ENCODE measurements at regions not wholly inside any gene's neighbourhood (a gene's known extent, or its start where the extent isn't known, plus 50 kb on each side); places are given as distances from the start of the nearest gene placed in this dataset.

GRCh38 chr2:120548627-120549608 is 186.8 kb upstream of the GLI2 start:
- no peak overlapping the region for H3K4me3 ChIP-seq (replicated peaks in 1 of 4; ENCODE audit: control extremely low read depth in 1 of 4, insufficient read depth in 1 of 4, low read depth in 3 of 4, low read length in 4 of 4)
- peak in 1 of 2 donors; percentile 32 for DNase-seq (ENCODE audit: low read depth in 2 of 2)
- H3K4me1 ChIP-seq (ENCODE audit: control insufficient read depth, extremely low read depth, insufficient read depth, low read length) = peaks cover 13% of the 10 kb centered on the region
- H3K79me2 ChIP-seq (ENCODE audit: control insufficient read depth, insufficient read depth, low read length) = no peaks in the 10 kb centered on the region
- no peak overlapping the region for H2AFZ ChIP-seq (ENCODE audit: low read length)
- H3K4me2 ChIP-seq (ENCODE audit: extremely low read depth, insufficient read depth, low read length) = no peak overlapping the region
- H4K20me1 ChIP-seq (ENCODE audit: control insufficient read depth, extremely low read depth, insufficient read depth, low read length) = no peaks in the 10 kb centered on the region
- TF ChIP-seq, protein P1, sequence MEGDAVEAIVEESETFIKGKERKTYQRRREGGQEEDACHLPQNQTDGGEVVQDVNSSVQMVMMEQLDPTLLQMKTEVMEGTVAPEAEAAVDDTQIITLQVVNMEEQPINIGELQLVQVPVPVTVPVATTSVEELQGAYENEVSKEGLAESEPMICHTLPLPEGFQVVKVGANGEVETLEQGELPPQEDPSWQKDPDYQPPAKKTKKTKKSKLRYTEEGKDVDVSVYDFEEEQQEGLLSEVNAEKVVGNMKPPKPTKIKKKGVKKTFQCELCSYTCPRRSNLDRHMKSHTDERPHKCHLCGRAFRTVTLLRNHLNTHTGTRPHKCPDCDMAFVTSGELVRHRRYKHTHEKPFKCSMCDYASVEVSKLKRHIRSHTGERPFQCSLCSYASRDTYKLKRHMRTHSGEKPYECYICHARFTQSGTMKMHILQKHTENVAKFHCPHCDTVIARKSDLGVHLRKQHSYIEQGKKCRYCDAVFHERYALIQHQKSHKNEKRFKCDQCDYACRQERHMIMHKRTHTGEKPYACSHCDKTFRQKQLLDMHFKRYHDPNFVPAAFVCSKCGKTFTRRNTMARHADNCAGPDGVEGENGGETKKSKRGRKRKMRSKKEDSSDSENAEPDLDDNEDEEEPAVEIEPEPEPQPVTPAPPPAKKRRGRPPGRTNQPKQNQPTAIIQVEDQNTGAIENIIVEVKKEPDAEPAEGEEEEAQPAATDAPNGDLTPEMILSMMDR (conservative IDR thresholded peaks at IDR 0.05 in 1 of 2, IDR thresholded peaks at IDR 0.05 in 1 of 2; ENCODE audit: low read depth in 1 of 2, low read length in 2 of 2) = no peak
- TF ChIP-seq EZH2 (IDR thresholded peaks at IDR 0.05; ENCODE audit: low read length, missing control alignments) = no peak
- no peak overlapping the region for H3K27ac ChIP-seq (ENCODE audit: insufficient read depth, low read length)
- H3K9ac ChIP-seq (ENCODE audit: insufficient read depth, low read length) = no peak overlapping the region
- H3K9me3 ChIP-seq (ENCODE audit: control insufficient read depth, insufficient read depth, low read depth, low read length) = no peaks in the 10 kb centered on the region
- peaks cover 20% of the 10 kb centered on the region for H3K27me3 ChIP-seq (ENCODE audit: control insufficient read depth, insufficient read depth, low read length)
- H3K36me3 ChIP-seq (ENCODE audit: control insufficient read depth, insufficient read depth, low read length) = no peaks in the 10 kb centered on the region

- Histone ChIP-seq H3K9me3 (ENCODE audit: control insufficient read depth, insufficient read depth, low read depth, low read length) (no peaks in the 10 kb centered on the region), H4K20me1 (ENCODE audit: control insufficient read depth, extremely low read depth, insufficient read depth, low read length) (no peaks in the 10 kb centered on the region), H2AFZ (ENCODE audit: low read length) (no peak overlapping the region), H3K27me3 (ENCODE audit: control insufficient read depth, insufficient read depth, low read length) (peaks cover 25% of the 10 kb centered on the region), H3K79me2 (ENCODE audit: control insufficient read depth, insufficient read depth, low read length) (no peaks in the 10 kb centered on the region), H3K27ac (ENCODE audit: insufficient read depth, low read length) (no peak overlapping the region), H3K4me1 (ENCODE audit: control insufficient read depth, extremely low read depth, insufficient read depth, low read length) (peaks cover 13% of the 10 kb centered on the region), H3K4me2 (ENCODE audit: extremely low read depth, insufficient read depth, low read length) (no peak overlapping the region), H3K36me3 (ENCODE audit: control insufficient read depth, insufficient read depth, low read length) (no peaks in the 10 kb centered on the region), H3K4me3 (replicated peaks in 1 of 4; ENCODE audit: control extremely low read depth in 1 of 4, insufficient read depth in 1 of 4, low read depth in 3 of 4, low read length in 4 of 4) (no peak overlapping the region), H3K9ac (ENCODE audit: insufficient read depth, low read length) (no peak overlapping the region)
- TF ChIP-seq, protein P1 (conservative IDR thresholded peaks at IDR 0.05 in 1 of 2, IDR thresholded peaks at IDR 0.05 in 1 of 2; ENCODE audit: low read depth in 1 of 2, low read length in 2 of 2) = no peak
- no peak for TF ChIP-seq EZH2 (IDR thresholded peaks at IDR 0.05; ENCODE audit: low read length, missing control alignments)
- DNase-seq (ENCODE audit: low read depth in 2 of 2) = no peak
Measured at GRCh38 chr2:120549841-120550240, 185.8 kb upstream of the GLI2 start.

- no peaks in the 10 kb centered on the region for H3K79me2 ChIP-seq (ENCODE audit: control insufficient read depth, insufficient read depth, low read length)
- no peaks in the 10 kb centered on the region for H4K20me1 ChIP-seq (ENCODE audit: control insufficient read depth, extremely low read depth, insufficient read depth, low read length)
- H3K9me3 ChIP-seq (ENCODE audit: control insufficient read depth, insufficient read depth, low read depth, low read length) = no peaks in the 10 kb centered on the region
- H3K4me3 ChIP-seq (replicated peaks in 1 of 4; ENCODE audit: control extremely low read depth in 1 of 4, insufficient read depth in 1 of 4, low read depth in 3 of 4, low read length in 4 of 4) = no peak overlapping the region
- H3K27me3 ChIP-seq (ENCODE audit: control insufficient read depth, insufficient read depth, low read length) = peaks cover 25% of the 10 kb centered on the region
- DNase-seq (ENCODE audit: low read depth in 2 of 2) = no peak
- no peak overlapping the region for H3K9ac ChIP-seq (ENCODE audit: insufficient read depth, low read length)
- H3K27ac ChIP-seq (ENCODE audit: insufficient read depth, low read length) = no peak overlapping the region
- TF ChIP-seq, protein P1 (conservative IDR thresholded peaks at IDR 0.05 in 1 of 2, IDR thresholded peaks at IDR 0.05 in 1 of 2; ENCODE audit: low read depth in 1 of 2, low read length in 2 of 2) = no peak
- TF ChIP-seq EZH2 (IDR thresholded peaks at IDR 0.05; ENCODE audit: low read length, missing control alignments) = no peak
- no peak overlapping the region for H3K4me2 ChIP-seq (ENCODE audit: extremely low read depth, insufficient read depth, low read length)
- H2AFZ ChIP-seq (ENCODE audit: low read length) = no peak overlapping the region
- H3K36me3 ChIP-seq (ENCODE audit: control insufficient read depth, insufficient read depth, low read length) = no peaks in the 10 kb centered on the region
- H3K4me1 ChIP-seq (ENCODE audit: control insufficient read depth, extremely low read depth, insufficient read depth, low read length) = peaks cover 13% of the 10 kb centered on the region
Measured at GRCh38 chr2:120550282-120550681, 185.4 kb upstream of the GLI2 start.
